ENCODE measurements at regions not wholly inside any gene's neighbourhood (a gene's known extent, or its start where the extent isn't known, plus 50 kb on each side); places are given as distances from the start of the nearest gene placed in this dataset.

DNA sequence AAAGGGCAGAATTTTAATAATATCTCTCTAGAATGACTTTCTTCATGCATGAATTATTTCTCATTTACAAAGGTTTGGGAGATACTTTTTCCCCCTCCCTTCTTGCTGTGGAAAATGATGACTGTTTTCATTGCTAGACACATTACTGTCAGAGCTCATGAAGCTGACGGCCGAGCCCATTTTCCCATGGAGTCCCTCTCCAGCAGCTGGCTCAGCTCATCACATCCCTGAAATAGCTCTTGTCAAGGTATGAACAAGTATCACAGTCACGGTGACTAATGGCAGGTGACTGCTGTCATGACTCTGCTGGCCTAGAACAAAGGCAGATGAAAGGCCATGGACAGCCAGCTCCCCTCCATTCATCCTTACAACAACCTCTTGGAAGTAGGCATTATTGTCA is 208.1 kb downstream of the ABCC12 start:
- TF ChIP-seq, protein P1, sequence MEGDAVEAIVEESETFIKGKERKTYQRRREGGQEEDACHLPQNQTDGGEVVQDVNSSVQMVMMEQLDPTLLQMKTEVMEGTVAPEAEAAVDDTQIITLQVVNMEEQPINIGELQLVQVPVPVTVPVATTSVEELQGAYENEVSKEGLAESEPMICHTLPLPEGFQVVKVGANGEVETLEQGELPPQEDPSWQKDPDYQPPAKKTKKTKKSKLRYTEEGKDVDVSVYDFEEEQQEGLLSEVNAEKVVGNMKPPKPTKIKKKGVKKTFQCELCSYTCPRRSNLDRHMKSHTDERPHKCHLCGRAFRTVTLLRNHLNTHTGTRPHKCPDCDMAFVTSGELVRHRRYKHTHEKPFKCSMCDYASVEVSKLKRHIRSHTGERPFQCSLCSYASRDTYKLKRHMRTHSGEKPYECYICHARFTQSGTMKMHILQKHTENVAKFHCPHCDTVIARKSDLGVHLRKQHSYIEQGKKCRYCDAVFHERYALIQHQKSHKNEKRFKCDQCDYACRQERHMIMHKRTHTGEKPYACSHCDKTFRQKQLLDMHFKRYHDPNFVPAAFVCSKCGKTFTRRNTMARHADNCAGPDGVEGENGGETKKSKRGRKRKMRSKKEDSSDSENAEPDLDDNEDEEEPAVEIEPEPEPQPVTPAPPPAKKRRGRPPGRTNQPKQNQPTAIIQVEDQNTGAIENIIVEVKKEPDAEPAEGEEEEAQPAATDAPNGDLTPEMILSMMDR (conservative IDR thresholded peaks at IDR 0.05 in 1 of 2, IDR thresholded peaks at IDR 0.05 in 1 of 2; ENCODE audit: low read depth in 1 of 2, low read length in 2 of 2) = no peak
- TF ChIP-seq EZH2 (IDR thresholded peaks at IDR 0.05; ENCODE audit: low read length, missing control alignments) = no peak

Data from fibroblast of lung (primary cell).